ENCODE measurements at regions not wholly inside any gene's neighbourhood (a gene's known extent, or its start where the extent isn't known, plus 50 kb on each side); places are given as distances from the start of the nearest gene placed in this dataset.
"Not testable (repeated sequence)": the region's sequence is repeated elsewhere in the genome, so short reads cannot be mapped to it uniquely, and the experiment has no call there.

- no peak for DNase-seq (ENCODE audit: extremely low read depth in 1 of 2, low read depth in 1 of 2)
These were observed 50.0 kb upstream of the EMX2 start for GRCh38 chr10:117492504-117492903.

GRCh38 chr10:117488004-117488403 is 54.5 kb upstream of the EMX2 start:
- no peak for DNase-seq (ENCODE audit: extremely low read depth in 1 of 2, low read depth in 1 of 2)

GRCh38 chr10:117486606-117487005 is 55.9 kb upstream of the EMX2 start:
- DNase-seq (ENCODE audit: extremely low read depth in 1 of 2, low read depth in 1 of 2): no peak

GRCh38 chr10:117483056-117483590 is 59.4 kb upstream of the EMX2 start:
- DNase-seq (ENCODE audit: extremely low read depth in 1 of 2, low read depth in 1 of 2): no peak

GRCh38 chr10:117481011-117481410 is 61.5 kb upstream of the EMX2 start:
- not testable (repeated sequence) for DNase-seq (ENCODE audit: extremely low read depth in 1 of 2, low read depth in 1 of 2)

GRCh38 chr10:117480097-117480496 is 62.4 kb upstream of the EMX2 start:
- DNase-seq (ENCODE audit: extremely low read depth in 1 of 2, low read depth in 1 of 2): no peak

GRCh38 chr10:117477961-117478670 is 64.4 kb upstream of the EMX2 start:
- no peak for DNase-seq (ENCODE audit: extremely low read depth in 1 of 2, low read depth in 1 of 2)

- DNase-seq (ENCODE audit: extremely low read depth in 1 of 2, low read depth in 1 of 2): no peak
These were observed 65.2 kb upstream of the EMX2 start for GRCh38 chr10:117477211-117477947.

GRCh38 chr10:117476716-117477115 is 65.8 kb upstream of the EMX2 start:
- DNase-seq (ENCODE audit: extremely low read depth in 1 of 2, low read depth in 1 of 2): no peak

GRCh38 chr10:117476281-117476680 is 66.3 kb upstream of the EMX2 start:
- no peak for DNase-seq (ENCODE audit: extremely low read depth in 1 of 2, low read depth in 1 of 2)

- DNase-seq (ENCODE audit: extremely low read depth in 1 of 2, low read depth in 1 of 2): no peak
These were observed 69.7 kb upstream of the EMX2 start for GRCh38 chr10:117472872-117473271.

- DNase-seq (ENCODE audit: extremely low read depth in 1 of 2, low read depth in 1 of 2): no peak
These were observed 71.1 kb upstream of the EMX2 start for GRCh38 chr10:117471344-117471874.

GRCh38 chr10:117470733-117471132 is 71.8 kb upstream of the EMX2 start:
- DNase-seq (ENCODE audit: extremely low read depth in 1 of 2, low read depth in 1 of 2): no peak

- no peak for DNase-seq (ENCODE audit: extremely low read depth in 1 of 2, low read depth in 1 of 2)
These were observed 73.9 kb upstream of the EMX2 start for GRCh38 chr10:117468665-117469064.

- no peak for DNase-seq (ENCODE audit: extremely low read depth in 1 of 2, low read depth in 1 of 2)
These were observed 78.4 kb upstream of the EMX2 start for GRCh38 chr10:117464176-117464575.

GRCh38 chr10:117463545-117463920 is 79.0 kb upstream of the EMX2 start:
- no peak for DNase-seq (ENCODE audit: extremely low read depth in 1 of 2, low read depth in 1 of 2)

- no peak for DNase-seq (ENCODE audit: extremely low read depth in 1 of 2, low read depth in 1 of 2)
These were observed 79.6 kb upstream of the EMX2 start for GRCh38 chr10:117462816-117463544.

GRCh38 chr10:117462424-117462792 is 80.1 kb upstream of the EMX2 start:
- DNase-seq (ENCODE audit: extremely low read depth in 1 of 2, low read depth in 1 of 2): no peak

- no peak for DNase-seq (ENCODE audit: extremely low read depth in 1 of 2, low read depth in 1 of 2)
These were observed 80.7 kb upstream of the EMX2 start for GRCh38 chr10:117461766-117462423.

GRCh38 chr10:117460846-117461765 is 81.4 kb upstream of the EMX2 start:
- no peak for DNase-seq (ENCODE audit: extremely low read depth in 1 of 2, low read depth in 1 of 2)
